A549 (cell line): ENCODE measurements at regions not wholly inside any gene's neighbourhood (a gene's known extent, or its start where the extent isn't known, plus 50 kb on each side); places are given as distances from the start of the nearest gene placed in this dataset.

Source experiments
- ATAC-seq, 2 experiments: fragments of 200-7000 bp in 1 of 2; fragments of >200 bp in 1 of 2; cut with Nextera tagmentation in 1 of 2; cut with Tn5 transposase in 1 of 2; 3 replicates each; pipeline versions ENCODE4 v1.8.0 to v1.9.1; 2018 to 2020; ENCODE audit warnings: mild to moderate bottlenecking in 1 of 2, moderate library complexity in 1 of 2
- CTCF ChIA-PET: fragments of 300-600 bp; sonication (Branson Sonifier 250); formaldehyde crosslinking; extraction: SDS; loops from one replicate; lab custom pipeline; 2021; ENCODE audit warnings: antibody characterized with exemption, inconsistent platforms; lab: Yijun Ruan, JAX
- POLR2A ChIA-PET: fragments of 350-600 bp; formaldehyde crosslinking; extraction: SDS; loops from one replicate; lab custom pipeline; 2021; ENCODE audit warnings: antibody characterized with exemption, inconsistent platforms; lab: Yijun Ruan, JAX
- DNase-seq, 2 experiments: peaks; one replicate each; pipeline versions ENCODE4 v3.0.0 to v3.0.0-alpha.2; 2011 to 2016; ENCODE audit warnings: low read depth in 1 of 2, low spot score in 1 of 2
- FAIRE-seq: peaks from 2 replicates; lab custom pipeline; 2011; peaks lifted over from hg19 to GRCh38; lab: Jason Lieb, UNC
- H3K27ac ChIP-seq, 2 experiments: fragments of >200 bp; sonication (Bioruptor Twin); formaldehyde crosslinking; 3 replicates each; pipeline ENCODE4 v1.5.1; 2016 to 2017
- H3K4me1 ChIP-seq: fragments of >200 bp; sonication (Bioruptor Twin); formaldehyde crosslinking; 3 replicates; pipeline ENCODE4 v1.6.1; 2016
- H3K4me2 ChIP-seq: fragments of >200 bp; sonication (Bioruptor Twin); formaldehyde crosslinking; 3 replicates; pipeline ENCODE4 v1.6.1; 2016
- H3K4me3 ChIP-seq: fragments of >200 bp; sonication (Bioruptor Twin); formaldehyde crosslinking; 3 replicates; pipeline ENCODE4 v1.5.1; 2016
- H3K9me3 ChIP-seq: fragments of >200 bp; sonication (Bioruptor Twin); formaldehyde crosslinking; 3 replicates; pipeline ENCODE4 v1.6.1; 2016
- CHD2 ChIP-seq: fragments of 150-350 bp; IDR thresholded peaks from 2 replicates; pipeline ENCODE4 v1.6.1; 2014; ENCODE audit warnings: low read length; ENCODE audit not compliant: partially characterized antibody
- FOSB ChIP-seq: fragments of 250-450 bp; sonication (Bioruptor Pico); IDR thresholded peaks from 2 replicates; pipeline ENCODE4 v1.5.0; 2020; ENCODE audit warnings: mild to moderate bottlenecking, moderate library complexity
- FOSL2 ChIP-seq, 2 experiments: fragments of 450-650 bp in 1 of 2; fragments of >200 bp in 1 of 2; sonication (Bioruptor Twin) in 1 of 2; formaldehyde crosslinking; IDR thresholded peaks; 2 replicates each; pipeline versions ENCODE4 v1.5.0 to v1.6.1; 2016 to 2020; ENCODE audit warnings: mild to moderate bottlenecking in 1 of 2, moderate library complexity in 1 of 2
- FOXS1 ChIP-seq: fragments of 250-450 bp; sonication (Bioruptor Pico); IDR thresholded peaks from 2 replicates; pipeline ENCODE4 v1.5.0; 2020; ENCODE audit warnings: mild to moderate bottlenecking, moderate library complexity
- GATA3 ChIP-seq: IDR thresholded peaks from 2 replicates; pipeline ENCODE4 v1.6.1; 2012; ENCODE audit warnings: borderline replicate concordance
- HDAC2 ChIP-seq: fragments of 200-600 bp; sonication (generic); IDR thresholded peaks from 2 replicates; pipeline ENCODE4 v1.6.1; 2016
- HOXB5 ChIP-seq: fragments of 250-450 bp; sonication (Bioruptor Pico); IDR thresholded peaks from 2 replicates; pipeline ENCODE4 v1.5.0; 2020; ENCODE audit warnings: mild to moderate bottlenecking, moderate library complexity
- JUN ChIP-seq, 2 experiments: fragments of >200 bp; sonication (Bioruptor Twin); formaldehyde crosslinking; IDR thresholded peaks; 2 replicates in 1 of 2; 3 replicates in 1 of 2; pipeline ENCODE4 v1.6.1; 2016 to 2017
- JUNB ChIP-seq: fragments of >200 bp; sonication (Bioruptor Twin); formaldehyde crosslinking; IDR thresholded peaks from 2 replicates; pipeline ENCODE4 v1.6.1; 2016
- MAFK ChIP-seq: fragments of 450-650 bp; IDR thresholded peaks from 2 replicates; pipeline ENCODE4 v1.6.1; 2014; ENCODE audit not compliant: partially characterized antibody
- RNF2 ChIP-seq: fragments of 200-600 bp; sonication (generic); IDR thresholded peaks from 2 replicates; pipeline ENCODE4 v1.6.1; 2016; ENCODE audit warnings: low read depth, mild to moderate bottlenecking, antibody characterized with exemption, moderate library complexity, borderline replicate concordance
- ZC3H11A ChIP-seq: fragments of 450-650 bp; IDR thresholded peaks from 2 replicates; pipeline ENCODE4 v1.6.1; 2014; ENCODE audit warnings: antibody characterized with exemption, mild to moderate bottlenecking
- ZFP36 ChIP-seq: fragments of 450-650 bp; IDR thresholded peaks from 2 replicates; pipeline ENCODE4 v1.6.1; 2014; ENCODE audit warnings: borderline replicate concordance; ENCODE audit not compliant: partially characterized antibody
- WGBS: methylation state at CpG from one replicate; pipeline ENCODE4 v1.1.6; 2017; ENCODE audit errors: missing lambda C conversion rate; 5-methylcytosine and 5-hydroxymethylcytosine counted together
- TF ChIP-seq, protein P1 (sequence below): fragments of 150-350 bp; IDR thresholded peaks from 2 replicates; pipeline ENCODE4 v1.6.1; 2014; ENCODE audit warnings: low read depth, mild to moderate bottlenecking, low read length
- TF ChIP-seq, protein P2 (sequence below): IDR thresholded peaks from 2 replicates; pipeline ENCODE4 v1.6.1; 2012; ENCODE audit warnings: low read depth, borderline replicate concordance
- TF ChIP-seq, protein P3 (sequence below): fragments of 250-450 bp; sonication (Bioruptor Pico); IDR thresholded peaks from 2 replicates; pipeline ENCODE4 v1.5.0; 2021; ENCODE audit warnings: mild to moderate bottlenecking, moderate library complexity, borderline replicate concordance
- TF ChIP-seq, protein P4 (sequence below): fragments of >200 bp; sonication (Bioruptor Twin); formaldehyde crosslinking; IDR thresholded peaks from 3 replicates; pipeline ENCODE4 v1.5.1; 2016

DNA sequence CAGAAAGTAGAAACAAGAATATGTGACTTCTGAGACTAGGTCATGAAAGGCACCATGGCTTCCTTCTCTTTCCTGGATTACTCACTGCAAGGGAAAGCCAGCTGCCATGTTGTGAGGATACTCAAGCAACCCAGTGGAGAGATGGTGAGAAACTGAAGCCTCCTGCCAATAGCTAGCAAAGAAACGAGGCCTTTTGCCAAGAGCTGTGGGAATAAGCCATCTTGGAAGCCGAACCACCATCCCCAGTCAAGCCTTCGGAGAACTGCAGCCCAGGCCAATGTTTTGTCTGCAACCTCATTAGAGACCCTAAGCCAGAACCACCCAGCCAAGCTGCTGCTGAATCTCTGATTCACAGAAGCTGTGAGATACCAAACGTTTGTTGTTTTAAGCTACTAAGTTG lies 104.7 kb upstream of the CRHR1 start:
- no peak for TF ChIP-seq HDAC2
- TF ChIP-seq, protein P1, sequence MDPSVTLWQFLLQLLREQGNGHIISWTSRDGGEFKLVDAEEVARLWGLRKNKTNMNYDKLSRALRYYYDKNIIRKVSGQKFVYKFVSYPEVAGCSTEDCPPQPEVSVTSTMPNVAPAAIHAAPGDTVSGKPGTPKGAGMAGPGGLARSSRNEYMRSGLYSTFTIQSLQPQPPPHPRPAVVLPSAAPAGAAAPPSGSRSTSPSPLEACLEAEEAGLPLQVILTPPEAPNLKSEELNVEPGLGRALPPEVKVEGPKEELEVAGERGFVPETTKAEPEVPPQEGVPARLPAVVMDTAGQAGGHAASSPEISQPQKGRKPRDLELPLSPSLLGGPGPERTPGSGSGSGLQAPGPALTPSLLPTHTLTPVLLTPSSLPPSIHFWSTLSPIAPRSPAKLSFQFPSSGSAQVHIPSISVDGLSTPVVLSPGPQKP: no peak
- FAIRE-seq: no peak
- POLR2A ChIA-PET: no interaction called here
- no peak overlapping the region for H3K4me3 ChIP-seq
- 6% methylated on average over 4 of the region's 4 CpGs for WGBS
- DNase-seq: no peak
- H3K4me1 ChIP-seq: no peaks in the 10 kb centered on the region
- H3K4me2 ChIP-seq: no peak overlapping the region
- H3K27ac ChIP-seq: no peak overlapping the region
- no peak for ATAC-seq
- peaks cover 13% of the 10 kb centered on the region; the same call in 2 of the 3 replicates for H3K9me3 ChIP-seq
- CTCF ChIA-PET: interaction anchor here (1.1 to 2.8 kb wide), 4 partner anchors 11 to 173 kb away, joined by 3 to 12 read pairs (median 7); partner anchors contain the start of gene CRHR1

DNA sequence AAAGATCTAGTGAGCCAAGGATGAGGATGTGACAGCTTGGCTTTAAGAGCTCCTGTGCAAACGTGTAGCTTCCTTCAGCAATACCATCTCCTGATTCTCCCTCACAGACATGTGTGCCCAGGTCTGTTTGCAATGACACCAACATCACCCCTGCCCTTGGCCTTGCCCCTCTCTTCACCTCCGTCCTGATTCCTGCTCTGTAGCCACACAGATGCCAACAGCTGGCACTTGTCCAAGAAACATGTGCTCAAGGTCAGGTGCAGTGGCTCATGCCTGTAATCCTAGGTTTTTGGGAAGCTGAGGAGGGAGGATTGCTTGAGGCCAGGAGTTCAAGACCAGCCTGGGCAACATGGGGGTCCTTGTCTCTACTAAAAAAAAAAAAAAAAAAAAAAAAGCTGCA lies 103.8 kb upstream of the CRHR1 start:
- WGBS: 30% methylated on average over 2 of the region's 2 CpGs
- ChIA-PET POLR2A (no interaction called here), CTCF (interaction anchor here (1.0 to 3.1 kb wide), 5 partner anchors 40 to 172 kb away, joined by 3 to 12 read pairs (median 10); partner anchors contain the start of gene CRHR1)
- FAIRE-seq: no peak
- no peak for DNase-seq
- H3K4me3 ChIP-seq: no peak overlapping the region
- no peak overlapping the region for H3K27ac ChIP-seq
- H3K9me3 ChIP-seq: peaks cover 13% of the 10 kb centered on the region; the same call in 2 of the 3 replicates
- no peaks in the 10 kb centered on the region for H3K4me1 ChIP-seq
- ATAC-seq: no peak
- H3K4me2 ChIP-seq: no peak overlapping the region
- TF ChIP-seq JUNB: no peak
- TF ChIP-seq, protein P2, sequence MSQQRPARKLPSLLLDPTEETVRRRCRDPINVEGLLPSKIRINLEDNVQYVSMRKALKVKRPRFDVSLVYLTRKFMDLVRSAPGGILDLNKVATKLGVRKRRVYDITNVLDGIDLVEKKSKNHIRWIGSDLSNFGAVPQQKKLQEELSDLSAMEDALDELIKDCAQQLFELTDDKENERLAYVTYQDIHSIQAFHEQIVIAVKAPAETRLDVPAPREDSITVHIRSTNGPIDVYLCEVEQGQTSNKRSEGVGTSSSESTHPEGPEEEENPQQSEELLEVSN: no peak
- TF ChIP-seq, protein P1: no peak
- TF ChIP-seq, protein P3, sequence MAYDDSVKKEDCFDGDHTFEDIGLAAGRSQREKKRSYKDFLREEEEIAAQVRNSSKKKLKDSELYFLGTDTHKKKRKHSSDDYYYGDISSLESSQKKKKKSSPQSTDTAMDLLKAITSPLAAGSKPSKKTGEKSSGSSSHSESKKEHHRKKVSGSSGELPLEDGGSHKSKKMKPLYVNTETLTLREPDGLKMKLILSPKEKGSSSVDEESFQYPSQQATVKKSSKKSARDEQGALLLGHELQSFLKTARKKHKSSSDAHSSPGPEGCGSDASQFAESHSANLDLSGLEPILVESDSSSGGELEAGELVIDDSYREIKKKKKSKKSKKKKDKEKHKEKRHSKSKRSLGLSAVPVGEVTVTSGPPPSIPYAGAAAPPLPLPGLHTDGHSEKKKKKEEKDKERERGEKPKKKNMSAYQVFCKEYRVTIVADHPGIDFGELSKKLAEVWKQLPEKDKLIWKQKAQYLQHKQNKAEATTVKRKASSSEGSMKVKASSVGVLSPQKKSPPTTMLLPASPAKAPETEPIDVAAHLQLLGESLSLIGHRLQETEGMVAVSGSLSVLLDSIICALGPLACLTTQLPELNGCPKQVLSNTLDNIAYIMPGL (CRISPR knock-in tag): no peak
- TF ChIP-seq ZC3H11A: no peak
- no peak for TF ChIP-seq FOXS1 (CRISPR knock-in tag)
- TF ChIP-seq, protein P4, sequence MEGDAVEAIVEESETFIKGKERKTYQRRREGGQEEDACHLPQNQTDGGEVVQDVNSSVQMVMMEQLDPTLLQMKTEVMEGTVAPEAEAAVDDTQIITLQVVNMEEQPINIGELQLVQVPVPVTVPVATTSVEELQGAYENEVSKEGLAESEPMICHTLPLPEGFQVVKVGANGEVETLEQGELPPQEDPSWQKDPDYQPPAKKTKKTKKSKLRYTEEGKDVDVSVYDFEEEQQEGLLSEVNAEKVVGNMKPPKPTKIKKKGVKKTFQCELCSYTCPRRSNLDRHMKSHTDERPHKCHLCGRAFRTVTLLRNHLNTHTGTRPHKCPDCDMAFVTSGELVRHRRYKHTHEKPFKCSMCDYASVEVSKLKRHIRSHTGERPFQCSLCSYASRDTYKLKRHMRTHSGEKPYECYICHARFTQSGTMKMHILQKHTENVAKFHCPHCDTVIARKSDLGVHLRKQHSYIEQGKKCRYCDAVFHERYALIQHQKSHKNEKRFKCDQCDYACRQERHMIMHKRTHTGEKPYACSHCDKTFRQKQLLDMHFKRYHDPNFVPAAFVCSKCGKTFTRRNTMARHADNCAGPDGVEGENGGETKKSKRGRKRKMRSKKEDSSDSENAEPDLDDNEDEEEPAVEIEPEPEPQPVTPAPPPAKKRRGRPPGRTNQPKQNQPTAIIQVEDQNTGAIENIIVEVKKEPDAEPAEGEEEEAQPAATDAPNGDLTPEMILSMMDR: no peak
- TF ChIP-seq ZFP36: no peak
- TF ChIP-seq CHD2: no peak
- TF ChIP-seq RNF2: no peak
- TF ChIP-seq GATA3: no peak
- TF ChIP-seq JUN (IDR thresholded peaks at IDR 0.05): no peak
- no peak for TF ChIP-seq FOSB (CRISPR knock-in tag)
- no peak for TF ChIP-seq MAFK
- TF ChIP-seq FOSL2 (IDR thresholded peaks at IDR 0.05): no peak
- no peak for TF ChIP-seq FOSL2 (CRISPR knock-in tag; IDR thresholded peaks at IDR 0.05)
- no peak for TF ChIP-seq HOXB5 (CRISPR knock-in tag)
